ENCODE measurements at regions not wholly inside any gene's neighbourhood (a gene's known extent, or its start where the extent isn't known, plus 50 kb on each side); places are given as distances from the start of the nearest gene placed in this dataset.

DNA sequence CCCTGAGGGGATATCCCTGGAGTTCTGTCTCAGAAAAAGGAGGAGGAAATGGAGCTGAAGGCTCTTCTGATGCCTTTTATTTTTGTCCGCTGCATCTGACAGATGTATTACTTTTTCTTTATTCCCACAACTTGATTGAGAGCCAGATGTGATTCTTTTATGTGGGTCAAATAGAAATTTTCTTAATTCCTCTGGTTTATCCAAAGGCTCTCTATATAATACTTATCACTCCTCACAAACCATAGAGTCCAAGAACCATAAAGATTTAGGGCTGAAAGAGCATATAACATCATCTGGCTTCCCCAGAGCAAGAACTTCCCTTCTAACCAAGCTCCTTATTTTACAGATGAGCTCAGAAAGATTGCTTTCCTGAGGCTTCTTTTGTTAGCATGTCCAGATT, 756.7 kb upstream of the FAM241A start:
- intact Hi-C loops (cut with DNase I; ENCODE audit: low total_unique reads), result no loop called here

DNA sequence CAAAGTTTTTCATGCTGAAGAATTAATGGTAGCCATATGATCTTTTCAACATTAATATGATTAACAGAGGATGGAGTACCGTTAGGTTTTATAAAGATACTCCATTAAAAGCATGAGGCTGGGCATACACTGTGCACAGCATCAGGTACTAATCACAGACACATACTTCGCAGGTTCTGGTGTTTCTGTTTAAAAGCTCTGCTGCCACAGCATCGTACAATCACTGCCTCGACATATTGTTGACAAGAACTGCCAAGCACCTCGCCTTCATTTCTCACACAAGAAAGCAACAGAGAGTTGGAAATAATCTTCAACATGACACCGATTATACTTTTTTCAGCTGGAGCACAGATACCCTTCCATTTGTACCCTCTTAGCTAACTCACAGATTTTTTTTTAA, 753.4 kb upstream of the FAM241A start:
- DNase-seq, result no peak
- in situ Hi-C loops (cut with MboI; ENCODE audit: low sequenced_read_pairs in 4 of 4) (no loop called here), intact Hi-C loops (cut with DNase I; ENCODE audit: low total_unique reads) (no loop called here)
- H3K4me1 ChIP-seq, result no peaks in the 10 kb centered on the region
- ATAC-seq, result no peak
- no peaks in the 10 kb centered on the region for H3K27me3 ChIP-seq
- no peak for TF ChIP-seq CTCF (IDR thresholded peaks at IDR 0.05 in 4 of 5, conservative IDR thresholded peaks at IDR 0.05 in 1 of 5)
- H3K4me3 ChIP-seq, result no peak overlapping the region
- H3K36me3 ChIP-seq, result no peaks in the 10 kb centered on the region
- H3K9me3 ChIP-seq, result no peaks in the 10 kb centered on the region
- no peak overlapping the region for H3K27ac ChIP-seq

More for the DNA sequence above, 756.7 kb upstream of the FAM241A start:
- Histone ChIP-seq H3K27me3 (no peaks in the 10 kb centered on the region), H3K9me3 (no peaks in the 10 kb centered on the region), H3K4me3 (no peak overlapping the region), H3K4me1 (no peaks in the 10 kb centered on the region), H3K36me3 (no peaks in the 10 kb centered on the region), H3K27ac (no peak overlapping the region)
- DNase-seq, result no peak
- TF ChIP-seq CTCF (IDR thresholded peaks at IDR 0.05 in 4 of 5, conservative IDR thresholded peaks at IDR 0.05 in 1 of 5) (no peak), POLR2A (IDR thresholded peaks at IDR 0.05) (no peak)
- ATAC-seq, result no peak
- in situ Hi-C loops (cut with MboI; ENCODE audit: low sequenced_read_pairs in 4 of 4), result no loop called here

DNA sequence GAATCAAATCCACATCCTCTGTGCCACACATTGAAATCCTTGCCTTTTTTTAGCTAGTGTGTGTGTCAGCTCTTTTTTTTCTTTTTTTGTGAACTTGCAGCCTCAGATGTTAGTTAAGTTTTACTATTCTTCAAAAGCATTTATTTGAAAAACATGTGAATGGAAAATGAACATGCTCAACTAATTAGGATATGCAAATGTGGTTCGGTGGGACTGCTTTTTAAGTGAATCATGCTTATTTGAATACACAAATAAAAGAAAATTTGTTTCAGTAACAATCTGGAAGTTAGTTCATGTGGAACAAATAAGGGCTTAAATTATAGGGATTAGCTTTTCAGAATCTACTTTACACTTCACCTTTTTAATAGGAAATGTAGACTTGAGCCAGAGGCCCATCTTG, 751.5 kb upstream of the FAM241A start:
- TF ChIP-seq POLR2A (IDR thresholded peaks at IDR 0.05), result no peak
- no peak for TF ChIP-seq CTCF (IDR thresholded peaks at IDR 0.05 in 4 of 5, conservative IDR thresholded peaks at IDR 0.05 in 1 of 5)
- Histone ChIP-seq H3K36me3 (no peaks in the 10 kb centered on the region), H3K4me3 (no peak overlapping the region), H3K4me1 (peaks cover 0 to under 1% of the 10 kb centered on the region in 2 donors), H3K9me3 (no peaks in the 10 kb centered on the region), H3K27ac (no peak overlapping the region), H3K27me3 (no peaks in the 10 kb centered on the region)
- no peak for DNase-seq
- in situ Hi-C loops (cut with MboI; ENCODE audit: low sequenced_read_pairs in 4 of 4), result no loop called here
- intact Hi-C loops (cut with DNase I; ENCODE audit: low total_unique reads), result no loop called here
- no peak for ATAC-seq

DNA sequence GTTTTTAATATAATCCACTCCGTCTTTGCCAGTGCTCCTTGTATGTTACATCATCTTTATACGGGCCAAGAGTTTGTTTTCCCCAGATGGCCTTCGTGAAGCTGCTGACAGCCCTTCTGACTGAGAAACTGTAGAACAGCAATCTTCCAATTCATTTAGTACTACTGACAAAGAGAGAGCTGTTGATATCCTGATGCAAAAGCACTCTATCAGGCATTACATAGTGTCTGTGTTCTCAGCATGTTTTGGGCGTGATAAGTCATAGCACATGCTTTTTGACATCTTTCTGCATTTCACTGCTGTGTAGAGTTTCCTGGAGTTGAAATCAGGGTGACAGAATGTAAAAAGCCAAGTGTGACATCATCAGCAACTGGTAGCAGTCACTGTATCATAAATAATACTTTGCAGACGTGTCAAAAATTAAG, 746.3 kb upstream of the FAM241A start:
- peak; percentile 55 to 73 for ATAC-seq
- in situ Hi-C loops (cut with MboI; ENCODE audit: low sequenced_read_pairs in 4 of 4), result no loop called here

More for the DNA sequence above, 746.3 kb upstream of the FAM241A start:
- DNase-seq, result no peak
- intact Hi-C loops (cut with DNase I; ENCODE audit: low total_unique reads), result no loop called here
- Histone ChIP-seq H3K36me3 (no peaks in the 10 kb centered on the region), H3K27ac (peak overlapping the region in 2 of 4 donors; percentile 66 to 73), H3K27me3 (no peaks in the 10 kb centered on the region), H3K9me3 (no peaks in the 10 kb centered on the region), H3K4me1 (peaks cover 22 to 26% of the 10 kb centered on the region in 2 donors), H3K4me3 (no peak overlapping the region)
- TF ChIP-seq CTCF (IDR thresholded peaks at IDR 0.05 in 4 of 5, conservative IDR thresholded peaks at IDR 0.05 in 1 of 5) (no peak), POLR2A (IDR thresholded peaks at IDR 0.05) (no peak)
